Femur (tissue), 1 donor: ENCODE measurements at regions not wholly inside any gene's neighbourhood (a gene's known extent, or its start where the extent isn't known, plus 50 kb on each side); places are given as distances from the start of the nearest gene placed in this dataset.
"Not testable (repeated sequence)": the region's sequence is repeated elsewhere in the genome, so short reads cannot be mapped to it uniquely, and the experiment has no call there.

ENCODE experiments used
- DNase-seq: peaks from one replicate; pipeline ENCODE4 v3.0.0-alpha.2; 2017

- DNase-seq, result no peak
Measured at GRCh38 chr10:8830048-8830447, 775.6 kb downstream of the GATA3 start.

- DNase-seq, result no peak
Measured at GRCh38 chr10:8830876-8831275, 776.4 kb downstream of the GATA3 start.

- DNase-seq, result no peak
Measured at GRCh38 chr10:8835453-8836167, 781.1 kb downstream of the GATA3 start.

- DNase-seq, result no peak
Measured at GRCh38 chr10:8840356-8840755, 785.9 kb downstream of the GATA3 start.

GRCh38 chr10:8844141-8844540, 789.7 kb downstream of the GATA3 start:
- no peak for DNase-seq

- no peak for DNase-seq
Measured at GRCh38 chr10:8852546-8852945, 798.1 kb downstream of the GATA3 start.

- no peak for DNase-seq
Measured at GRCh38 chr10:8853048-8853447, 798.6 kb downstream of the GATA3 start.

- DNase-seq, result not testable (repeated sequence)
Measured at GRCh38 chr10:8868924-8869323, 814.4 kb downstream of the GATA3 start.

GRCh38 chr10:8873310-8873709, 818.8 kb downstream of the GATA3 start:
- DNase-seq, result no peak

- DNase-seq, result no peak
Measured at GRCh38 chr10:8874268-8874667, 819.8 kb downstream of the GATA3 start.

GRCh38 chr10:8874972-8875371, 820.5 kb downstream of the GATA3 start:
- no peak for DNase-seq

GRCh38 chr10:8876171-8876570, 821.7 kb downstream of the GATA3 start:
- DNase-seq, result no peak

GRCh38 chr10:8889538-8889937, 835.0 kb downstream of the GATA3 start:
- no peak for DNase-seq

- DNase-seq, result no peak
Measured at GRCh38 chr10:8893102-8893501, 838.6 kb downstream of the GATA3 start.

GRCh38 chr10:8894148-8894547, 839.7 kb downstream of the GATA3 start:
- DNase-seq, result no peak

GRCh38 chr10:8897769-8898168, 843.3 kb downstream of the GATA3 start:
- DNase-seq, result no peak

GRCh38 chr10:8898745-8899330, 844.4 kb downstream of the GATA3 start:
- no peak for DNase-seq

GRCh38 chr10:8902926-8903325, 848.4 kb downstream of the GATA3 start:
- no peak for DNase-seq

GRCh38 chr10:8908013-8908412, 853.5 kb downstream of the GATA3 start:
- no peak for DNase-seq

GRCh38 chr10:8910314-8910713, 855.8 kb downstream of the GATA3 start:
- DNase-seq, result no peak

GRCh38 chr10:8911032-8911431, 856.5 kb downstream of the GATA3 start:
- DNase-seq, result no peak

- DNase-seq, result no peak
Measured at GRCh38 chr10:8912108-8912507, 857.6 kb downstream of the GATA3 start.

GRCh38 chr10:8913720-8914119, 859.2 kb downstream of the GATA3 start:
- no peak for DNase-seq

- DNase-seq, result no peak
Measured at GRCh38 chr10:8919280-8919679, 864.8 kb downstream of the GATA3 start.

- DNase-seq, result no peak
Measured at GRCh38 chr10:8921568-8921967, 867.1 kb downstream of the GATA3 start.
